Endothelial cell of umbilical vein (primary cell): ENCODE measurements at regions not wholly inside any gene's neighbourhood (a gene's known extent, or its start where the extent isn't known, plus 50 kb on each side); places are given as distances from the start of the nearest gene placed in this dataset.
A peak's percentile ranks its signal among the peaks of the same experiment; 100 is the strongest.

Source experiments
- BruUV-seq: library from RNA; stranded (reverse); fragments of 400-500 nt; replicated peaks from 2 replicates; lab custom pipeline; 2021; lab: Mats Ljungman, UMichigan
- CTCF ChIA-PET: fragments of 300-600, 350-600 bp; sonication (Branson Sonifier 250); formaldehyde crosslinking; loops from one replicate; lab custom pipeline; 2021; ENCODE audit warnings: antibody characterized with exemption, inconsistent platforms; lab: Charles Lee
- POLR2A ChIA-PET: fragments of 300-600, 350-600 bp; sonication (Branson Sonifier 250); formaldehyde crosslinking; loops from one replicate; lab custom pipeline; 2021; ENCODE audit warnings: antibody characterized with exemption, inconsistent platforms; lab: Charles Lee
- DNase-seq: peaks from one replicate; pipeline ENCODE4 v3.0.0-alpha.2; 2011; ENCODE audit warnings: low read depth, low spot score
- FAIRE-seq: peaks from 2 replicates; lab custom pipeline; 2011; peaks lifted over from hg19 to GRCh38; lab: Jason Lieb, UNC
- H2AFZ ChIP-seq: 2 replicates; pipeline ENCODE4 v1.6.0; 2012; ENCODE audit warnings: low read depth, low read length, control low read depth, inconsistent platforms
- H3K27ac ChIP-seq: 2 replicates; pipeline ENCODE4 v1.5.1; 2011; ENCODE audit warnings: low read depth, mild to moderate bottlenecking, control low read depth, low read length, moderate library complexity; ENCODE audit not compliant: insufficient read depth
- H3K27me3 ChIP-seq, 2 experiments: 2 replicates each; pipeline versions ENCODE4 v1.6.0 to v1.6.1; 2011; ENCODE audit warnings: low read length in 2 of 2, mixed read lengths in 1 of 2; ENCODE audit not compliant: control insufficient read depth in 2 of 2, insufficient read depth in 2 of 2
- H3K36me3 ChIP-seq, 2 experiments: 2 replicates in 1 of 2; 3 replicates in 1 of 2; pipeline ENCODE4 v1.5.1; 2011; ENCODE audit warnings: low read length in 2 of 2, mild to moderate bottlenecking in 1 of 2, moderate library complexity in 1 of 2; ENCODE audit not compliant: control insufficient read depth in 2 of 2, insufficient read depth in 2 of 2; ENCODE audit errors: extremely low read depth in 1 of 2
- H3K4me1 ChIP-seq: 3 replicates; pipeline ENCODE4 v1.5.1; 2011; ENCODE audit warnings: mild to moderate bottlenecking, low read length; ENCODE audit not compliant: control insufficient read depth, insufficient read depth; ENCODE audit errors: extremely low read depth
- H3K4me2 ChIP-seq: 2 replicates; pipeline ENCODE4 v1.6.1; 2011; ENCODE audit warnings: low read length, control low read depth, mixed read lengths; ENCODE audit not compliant: insufficient read depth
- H3K4me3 ChIP-seq, 3 experiments: fragments of 200-600 bp in 1 of 3; sonication (generic), shearing (Covaris generic) in 1 of 3; replicated peaks in 1 of 3; 2 replicates each; pipeline ENCODE4 v1.5.1; 2011 to 2016; ENCODE audit warnings: control low read depth in 3 of 3, low read length in 3 of 3, mild to moderate bottlenecking in 2 of 3, inconsistent platforms in 1 of 3, low read depth in 1 of 3, moderate library complexity in 1 of 3; ENCODE audit not compliant: insufficient read depth in 1 of 3
- H3K79me2 ChIP-seq: 2 replicates; pipeline ENCODE4 v1.6.0; 2012; ENCODE audit warnings: low read length, inconsistent platforms; ENCODE audit not compliant: control insufficient read depth, insufficient read depth
- H3K9ac ChIP-seq: replicated peaks from 2 replicates; pipeline ENCODE3; 2011; ENCODE audit warnings: low read length, control low read depth; ENCODE audit not compliant: insufficient read depth; ENCODE audit errors: extremely low read depth
- H3K9me1 ChIP-seq: replicated peaks from 3 replicates; pipeline ENCODE4 v1.6.0; 2011; ENCODE audit warnings: mild to moderate bottlenecking, low read length; ENCODE audit not compliant: control insufficient read depth, insufficient read depth; ENCODE audit errors: extremely low read depth
- H3K9me3 ChIP-seq: replicated peaks from 2 replicates; pipeline ENCODE4 v1.5.1; 2012; ENCODE audit warnings: low read length, inconsistent platforms; ENCODE audit not compliant: control insufficient read depth, insufficient read depth
- H4K20me1 ChIP-seq: replicated peaks from 2 replicates; pipeline ENCODE3; 2011; ENCODE audit warnings: mild to moderate bottlenecking, low read length; ENCODE audit not compliant: control insufficient read depth, insufficient read depth; ENCODE audit errors: extremely low read depth
- CTCF ChIP-seq, 2 donors: IDR thresholded peaks; 1 replicate in 1 of 2; 2 replicates in 1 of 2; pipeline ENCODE4 v1.5.1; 2011; ENCODE audit warnings: low read length in 2 of 2, mild to moderate bottlenecking in 2 of 2, moderate library complexity in 2 of 2, control low read depth in 1 of 2, inconsistent platforms in 1 of 2, low read depth in 1 of 2; ENCODE audit not compliant: insufficient read depth in 1 of 2; ENCODE audit errors: extremely low read depth in 1 of 2
- EZH2 ChIP-seq: IDR thresholded peaks from 2 replicates; pipeline ENCODE4 v1.6.1; 2012; ENCODE audit warnings: borderline replicate concordance, low read depth, mild to moderate bottlenecking, moderate library complexity, low read length, inconsistent platforms; ENCODE audit not compliant: severe bottlenecking
- FOS ChIP-seq: IDR thresholded peaks from 2 replicates; pipeline ENCODE4 v1.6.1; 2011; ENCODE audit warnings: mild to moderate bottlenecking, low read length, moderate library complexity, borderline replicate concordance; ENCODE audit not compliant: insufficient read depth
- GATA2 ChIP-seq: IDR thresholded peaks from 2 replicates; pipeline ENCODE4 v1.7.0; 2011; ENCODE audit warnings: low read depth, mild to moderate bottlenecking, moderate library complexity, mixed read lengths, low read length; ENCODE audit not compliant: insufficient read length, insufficient read depth
- MYC ChIP-seq: IDR thresholded peaks from one replicate; pipeline ENCODE4 v1.6.1; 2011; ENCODE audit warnings: mild to moderate bottlenecking, low read depth, low read length
- POLR2A ChIP-seq: IDR thresholded peaks from 2 replicates; pipeline ENCODE4 v1.6.1; 2012; ENCODE audit warnings: low read depth, mild to moderate bottlenecking, control low read depth, low read length
- POLR2AphosphoS5 ChIP-seq: IDR thresholded peaks from 2 replicates; pipeline ENCODE4 v1.6.1; 2012; ENCODE audit warnings: low read depth, mild to moderate bottlenecking, control low read depth, low read length, moderate library complexity; ENCODE audit not compliant: insufficient read depth
- dilution Hi-C: fragments of 300-500 bp; cut with MboI; formaldehyde crosslinking; loops from one replicate; pipeline ENCODE4 v1.15.0; 2019; ENCODE audit warnings: low sequenced_read_pairs; ENCODE audit not compliant: extremely low pct_ligation_motif_present
- intact Hi-C: fragments of 100-400 bp; cut with micrococcal nuclease; formaldehyde crosslinking; loops from one replicate; pipeline ENCODE4 v1.10.0; 2022

GRCh38 chr2:154623819-154624218 lies 74.7 kb upstream of the KCNJ3 start:
- no peaks in the 10 kb centered on the region for H3K9me3 ChIP-seq
- TF ChIP-seq MYC (no peak), FOS (no peak), POLR2A (no peak), EZH2 (no peak), GATA2 (no peak), CTCF (IDR thresholded peaks at IDR 0.05; ENCODE audit: extremely low read depth in 1 of 2, insufficient read depth in 1 of 2, low read depth in 1 of 2, low read length in 2 of 2) (peak; percentile 37 to 53), POLR2AphosphoS5 (no peak)
- no peak overlapping the region for H2AFZ ChIP-seq
- no TSS peak for BruUV-seq
- dilution Hi-C loops = no loop called here
- H3K36me3 ChIP-seq = no peaks in the 10 kb centered on the region
- peak; percentile 45 for DNase-seq
- no peak overlapping the region for H3K9ac ChIP-seq
- POLR2A ChIA-PET = no interaction called here
- intact Hi-C loops = loop anchor here (1.0 to 5.0 kb wide), 5 partner anchors 172 to 686 kb away; no protein-coding TSS in a partner anchor
- no peaks in the 10 kb centered on the region for H3K9me1 ChIP-seq
- FAIRE-seq = peak; percentile 70
- no peaks in the 10 kb centered on the region for H3K4me1 ChIP-seq
- no peaks in the 10 kb centered on the region for H3K79me2 ChIP-seq
- CTCF ChIA-PET = interaction anchor here (0.7 to 1.7 kb wide), 13 partner anchors 10 to 687 kb away, joined by 3 to 17 read pairs (median 4); no protein-coding TSS in a partner anchor
- no peak overlapping the region for H3K4me3 ChIP-seq
- no peaks in the 10 kb centered on the region for H3K27me3 ChIP-seq
- no peaks in the 10 kb centered on the region for H4K20me1 ChIP-seq
- H3K27ac ChIP-seq = no peak overlapping the region
- H3K4me2 ChIP-seq = no peak overlapping the region

GRCh38 chr2:154637456-154637855 lies 61.0 kb upstream of the KCNJ3 start:
- H3K4me1 ChIP-seq = no peaks in the 10 kb centered on the region
- FAIRE-seq (no peak), DNase-seq (no peak)
- TF ChIP-seq FOS = no peak
- no peaks in the 10 kb centered on the region for H3K27me3 ChIP-seq
- no peak overlapping the region for H3K4me2 ChIP-seq
- no peaks in the 10 kb centered on the region for H3K36me3 ChIP-seq
- H2AFZ ChIP-seq = no peak overlapping the region
- intact Hi-C loops (no loop called here), dilution Hi-C loops (no loop called here)
- H4K20me1 ChIP-seq = no peaks in the 10 kb centered on the region
- no peaks in the 10 kb centered on the region for H3K9me3 ChIP-seq
- no peaks in the 10 kb centered on the region for H3K9me1 ChIP-seq
- POLR2A ChIA-PET = no interaction called here
- BruUV-seq = no TSS peak
- H3K27ac ChIP-seq = no peak overlapping the region
- no peak overlapping the region for H3K4me3 ChIP-seq
- no peaks in the 10 kb centered on the region for H3K79me2 ChIP-seq
- no peak overlapping the region for H3K9ac ChIP-seq
- CTCF ChIA-PET = no interaction called here
